LNCaP clone FGC (cell line): ENCODE measurements at regions not wholly inside any gene's neighbourhood (a gene's known extent, or its start where the extent isn't known, plus 50 kb on each side); places are given as distances from the start of the nearest gene placed in this dataset.
A peak's percentile ranks its signal among the peaks of the same experiment; 100 is the strongest.

ENCODE experiments used
- DNase-seq: peaks from one replicate; pipeline ENCODE4 v3.0.0-alpha.2; 2011; ENCODE audit warnings: low read depth
- H3K4me3 ChIP-seq: 2 replicates; pipeline ENCODE4 v1.5.1; 2011; ENCODE audit warnings: mild to moderate bottlenecking, low read depth, low read length, control low read depth
- CTCF ChIP-seq: IDR thresholded peaks from 2 replicates; pipeline ENCODE4 v1.5.1; 2012; ENCODE audit warnings: mild to moderate bottlenecking; ENCODE audit not compliant: control insufficient read depth, insufficient read depth; ENCODE audit errors: extremely low read depth

GRCh38 chr10:53403688-53404087, 631.1 kb upstream of the MBL2 start:
- peak; percentile 68 for DNase-seq
- TF ChIP-seq CTCF, result no peak
- no peak overlapping the region for H3K4me3 ChIP-seq

- no peak for DNase-seq
- TF ChIP-seq CTCF, result no peak
- no peak overlapping the region for H3K4me3 ChIP-seq
Observed at GRCh38 chr10:53402594-53402993, 630.0 kb upstream of the MBL2 start.

- no peak for TF ChIP-seq CTCF
- no peak for DNase-seq
Observed at GRCh38 chr10:53401536-53401935, 629.0 kb upstream of the MBL2 start.

GRCh38 chr10:53396876-53397275, 624.3 kb upstream of the MBL2 start:
- H3K4me3 ChIP-seq, result no peak overlapping the region
- no peak for TF ChIP-seq CTCF
- DNase-seq, result no peak

More at GRCh38 chr10:53401536-53401935, 629.0 kb upstream of the MBL2 start:
- no peak overlapping the region for H3K4me3 ChIP-seq

DNA sequence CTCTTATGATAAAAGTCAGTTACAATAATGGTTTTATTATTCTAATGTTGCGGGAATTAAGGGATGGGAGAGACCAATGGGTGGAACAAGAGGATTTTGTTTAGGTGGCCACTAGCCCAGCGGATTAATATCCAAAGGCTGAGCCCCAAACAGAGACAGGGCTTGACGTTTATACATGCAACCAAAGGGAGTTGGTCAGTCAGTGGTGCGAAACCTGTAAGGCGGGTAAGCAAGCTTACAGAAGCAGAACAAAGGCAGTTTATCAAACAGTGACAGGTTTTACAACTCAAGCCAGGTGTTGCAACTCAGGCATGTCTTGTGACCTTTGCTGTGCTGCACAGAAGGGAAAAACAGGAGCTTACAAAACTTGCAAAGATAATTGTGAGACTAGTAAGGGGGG, 622.9 kb upstream of the MBL2 start:
- DNase-seq, result no peak
- H3K4me3 ChIP-seq, result no peak overlapping the region
- TF ChIP-seq CTCF, result no peak

DNA sequence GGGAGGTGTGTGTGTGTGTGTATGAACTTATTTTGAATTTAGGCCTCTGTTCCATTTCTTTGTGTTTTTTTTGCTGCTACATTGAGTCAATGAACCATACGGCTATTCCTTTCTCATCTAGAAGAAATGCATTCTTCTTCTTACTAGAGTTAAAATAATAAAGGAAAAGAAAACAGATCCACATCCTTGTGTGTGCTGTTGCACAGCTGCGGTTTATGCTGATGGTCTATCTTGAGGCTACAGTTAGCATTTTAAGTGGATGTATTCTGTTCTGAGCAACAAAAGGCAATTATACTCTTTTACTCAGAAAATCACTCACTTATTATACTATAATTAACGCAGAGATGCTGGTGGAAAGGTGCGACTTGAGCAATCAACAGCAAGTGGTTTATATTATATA, 615.0 kb upstream of the MBL2 start:
- no peak for DNase-seq
- H3K4me3 ChIP-seq, result no peak overlapping the region
- no peak for TF ChIP-seq CTCF

DNA sequence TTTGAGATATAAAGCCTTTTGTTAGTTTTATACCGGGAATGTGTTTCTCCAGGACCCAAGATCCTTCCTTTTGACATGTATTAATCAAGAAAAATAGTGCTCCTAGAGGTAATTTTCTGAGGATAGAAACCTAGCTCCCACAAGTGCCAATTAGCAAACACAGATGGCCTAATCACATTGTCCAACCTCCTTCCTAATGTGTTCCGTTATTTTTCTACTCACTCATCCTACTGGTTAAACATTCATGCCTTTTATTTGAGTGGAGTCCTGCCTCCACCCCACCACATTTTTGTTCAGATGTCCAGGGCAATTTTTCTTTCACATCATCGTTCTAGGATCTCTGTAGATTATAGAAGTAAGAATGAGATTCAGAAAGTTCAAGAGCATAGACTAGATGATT, 610.0 kb upstream of the MBL2 start:
- DNase-seq, result no peak
- no peak overlapping the region for H3K4me3 ChIP-seq
- no peak for TF ChIP-seq CTCF
